ENCODE measurements at regions not wholly inside any gene's neighbourhood (a gene's known extent, or its start where the extent isn't known, plus 50 kb on each side); places are given as distances from the start of the nearest gene placed in this dataset.
"Not testable (repeated sequence)": the region's sequence is repeated elsewhere in the genome, so short reads cannot be mapped to it uniquely, and the experiment has no call there.

DNA sequence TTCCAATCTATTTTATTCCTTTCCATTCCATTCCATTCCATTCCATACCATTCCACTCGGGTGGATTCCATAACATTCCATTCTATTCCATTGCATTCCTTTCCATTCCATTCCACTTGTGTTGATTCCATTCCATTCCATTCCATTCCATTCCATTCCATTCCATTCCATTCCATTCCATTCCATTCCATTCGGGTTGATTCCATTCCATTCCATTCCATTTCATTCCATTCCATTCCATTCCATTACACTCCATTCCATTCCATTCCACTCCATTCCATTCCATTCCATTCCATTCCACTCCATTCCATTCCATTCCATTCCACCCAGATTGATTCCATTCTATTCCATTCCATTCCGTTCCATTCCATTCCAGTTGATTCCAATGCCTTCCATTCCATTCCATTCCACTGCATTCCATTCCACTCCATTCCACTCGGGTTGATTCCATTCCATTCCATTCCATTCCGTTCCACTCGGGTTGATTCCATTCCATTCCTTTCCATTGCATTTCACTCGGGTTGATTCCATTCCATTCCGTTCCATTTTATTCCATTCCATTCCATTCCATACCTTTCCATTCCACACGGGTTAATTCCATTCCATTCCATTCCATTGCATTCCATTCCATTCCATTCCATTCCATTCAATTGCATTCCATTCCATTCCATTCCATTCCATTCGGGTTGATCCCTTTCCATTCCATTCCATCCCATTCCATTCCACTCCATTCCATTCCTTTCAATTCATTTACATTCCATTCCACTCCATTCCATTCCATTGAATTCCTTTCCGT, 168.4 kb downstream of the CWH43 start:
- not testable (repeated sequence) for DNase-seq

DNA sequence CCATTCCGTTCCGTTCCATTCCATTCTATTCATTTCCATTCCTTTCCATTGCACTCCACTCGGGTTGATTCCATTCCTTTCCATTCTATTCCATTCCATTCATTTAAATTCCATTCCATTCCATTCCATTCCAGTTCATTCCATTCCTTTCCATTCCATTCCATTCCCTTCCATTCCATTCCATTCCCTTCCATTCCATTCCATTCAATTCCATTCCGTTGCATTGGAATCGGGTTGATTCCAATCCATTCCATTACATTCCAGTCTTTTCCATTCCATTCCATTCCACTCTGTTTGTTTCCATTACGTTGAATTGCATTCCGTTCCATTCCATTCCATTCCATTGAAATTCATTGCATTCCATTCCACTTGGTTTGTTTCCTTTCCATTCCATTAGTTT, 169.2 kb downstream of the CWH43 start:
- not testable (repeated sequence) for DNase-seq

GRCh38 chr4:49156309-49156708, 170.2 kb downstream of the CWH43 start:
- DNase-seq, result not testable (repeated sequence)

DNA sequence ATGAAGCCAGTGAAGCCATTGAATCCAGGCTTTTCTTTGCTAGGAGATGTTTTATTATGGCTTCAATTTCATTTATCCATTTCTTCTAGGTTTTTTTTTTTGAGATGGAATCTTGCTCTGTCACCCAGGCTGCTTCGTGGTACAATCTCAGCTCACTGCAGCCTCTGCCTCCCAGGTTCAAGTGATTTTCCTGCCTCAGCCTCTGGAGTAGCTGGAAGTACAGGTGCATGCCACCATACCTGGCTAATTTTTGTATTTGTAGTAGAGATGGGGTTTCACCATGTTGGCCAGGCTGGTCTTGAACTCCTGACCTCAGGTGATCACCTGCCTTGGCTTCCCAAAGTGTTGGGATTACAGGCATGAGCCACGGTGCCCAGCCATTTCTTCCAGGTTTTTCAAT, 171.6 kb downstream of the CWH43 start:
- DNase-seq, result not testable (repeated sequence)

GRCh38 chr4:49161111-49161541, 175.1 kb downstream of the CWH43 start:
- not testable (repeated sequence) for DNase-seq

- not testable (repeated sequence) for DNase-seq
Measured at GRCh38 chr4:49164916-49165315, 178.8 kb downstream of the CWH43 start.

- DNase-seq, result not testable (repeated sequence)
Measured at GRCh38 chr4:49177847-49178246, 191.8 kb downstream of the CWH43 start.

- DNase-seq, result not testable (repeated sequence)
Measured at GRCh38 chr4:49181088-49181487, 195.0 kb downstream of the CWH43 start.

- DNase-seq, result not testable (repeated sequence)
Measured at GRCh38 chr4:49211396-49212194, 225.5 kb downstream of the CWH43 start.

- DNase-seq, result not testable (repeated sequence)
Measured at GRCh38 chr4:49213250-49213649, 227.2 kb downstream of the CWH43 start.

DNA sequence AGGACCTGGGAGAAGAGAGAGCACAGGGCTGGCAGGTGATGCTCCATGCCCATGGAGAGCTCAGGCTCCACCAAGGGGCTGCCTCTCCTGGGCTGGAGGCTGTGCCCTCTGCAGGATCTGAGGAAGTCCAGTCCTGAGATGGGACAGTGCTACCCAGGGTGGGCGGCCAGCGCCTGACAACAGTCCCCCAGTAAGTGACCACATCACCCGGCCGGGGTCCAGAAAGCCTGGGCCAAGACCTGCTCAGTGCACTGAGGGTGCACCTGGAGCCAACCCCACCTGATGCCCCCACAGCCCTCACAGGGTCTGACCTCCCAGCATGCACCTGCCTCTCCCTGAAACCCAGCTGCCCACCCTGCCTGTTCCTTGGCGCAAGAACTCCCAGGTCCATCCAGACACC, 227.7 kb downstream of the CWH43 start:
- not testable (repeated sequence) for DNase-seq

GRCh38 chr4:49214453-49215081, 228.5 kb downstream of the CWH43 start:
- DNase-seq, result not testable (repeated sequence)

DNA sequence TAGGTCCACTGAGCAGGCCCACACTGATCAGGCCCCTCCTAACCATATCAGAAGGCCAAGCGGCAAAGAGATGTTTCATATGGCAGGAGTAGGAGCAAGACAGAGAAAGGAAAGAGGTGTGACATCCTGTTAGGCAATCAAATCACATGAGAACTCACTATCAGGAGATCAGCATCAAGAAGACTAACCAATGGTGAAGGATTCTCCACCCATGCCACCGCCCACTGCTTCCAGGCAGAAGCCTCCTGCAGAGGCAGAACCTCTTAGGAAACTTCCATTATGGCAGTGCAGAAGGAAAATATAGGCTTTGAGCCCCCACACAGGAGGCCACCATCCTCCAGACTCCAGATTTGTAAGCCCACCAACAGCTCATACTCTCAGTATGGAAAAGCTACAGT, 229.0 kb downstream of the CWH43 start:
- not testable (repeated sequence) for DNase-seq

- not testable (repeated sequence) for DNase-seq
Measured at GRCh38 chr4:49216606-49217005, 230.5 kb downstream of the CWH43 start.

GRCh38 chr4:49217492-49217891, 231.4 kb downstream of the CWH43 start:
- DNase-seq, result no peak

DNA sequence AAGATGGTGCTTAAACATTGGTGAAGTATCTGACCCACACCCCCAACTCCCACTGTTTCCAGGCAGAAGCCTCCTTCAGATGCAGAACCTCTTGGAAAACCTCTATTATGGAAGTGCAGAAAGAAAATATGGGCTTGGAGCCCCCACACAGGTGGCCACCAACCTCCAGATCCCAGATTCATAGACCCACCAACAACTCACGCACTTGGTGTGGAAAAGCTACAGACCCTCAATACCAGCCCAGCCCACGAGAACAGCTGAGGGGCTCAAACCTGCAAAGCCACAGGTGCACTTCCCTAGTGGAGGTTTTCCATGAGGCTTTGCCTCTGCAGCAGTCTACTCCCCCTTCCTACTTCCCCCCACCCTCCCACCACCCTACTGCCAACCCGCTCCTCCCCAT, 232.0 kb downstream of the CWH43 start:
- DNase-seq, result not testable (repeated sequence)

GRCh38 chr4:49218931-49219330, 232.9 kb downstream of the CWH43 start:
- not testable (repeated sequence) for DNase-seq

DNA sequence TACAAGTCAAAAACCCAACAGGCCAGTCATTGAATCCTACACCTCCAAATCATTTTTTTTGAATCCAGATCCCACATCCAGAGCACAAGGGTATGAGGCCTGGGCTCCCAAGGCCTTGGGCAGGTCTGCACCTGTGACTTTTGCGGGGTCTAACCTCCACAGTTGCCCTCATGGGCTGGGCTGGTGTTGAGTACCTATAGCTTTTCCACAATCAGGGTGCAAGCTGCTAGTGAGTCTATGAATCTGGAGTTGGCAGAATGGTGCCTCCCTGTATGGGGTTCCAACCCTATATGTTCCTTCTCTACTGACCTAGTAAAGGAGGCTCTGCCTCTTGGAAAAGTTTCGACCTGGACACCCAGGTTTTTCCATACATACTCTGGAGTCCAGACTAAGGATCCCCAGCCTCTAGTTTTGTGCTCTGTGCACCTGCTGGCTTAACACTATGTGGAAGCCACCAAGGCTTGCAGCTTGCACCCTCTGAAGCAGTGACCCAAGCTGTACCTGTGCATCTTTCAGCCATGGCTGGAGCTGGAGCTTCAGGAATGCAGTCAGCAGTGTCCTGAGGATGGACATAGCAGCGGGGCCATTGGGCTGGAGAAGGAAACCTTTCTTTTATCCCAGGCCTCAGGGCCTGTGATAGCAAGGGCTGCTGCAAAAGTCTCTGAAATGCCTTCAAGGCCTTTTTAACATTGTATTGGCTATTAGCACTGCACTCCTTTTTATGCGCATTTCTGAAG, 233.6 kb downstream of the CWH43 start:
- not testable (repeated sequence) for DNase-seq

DNA sequence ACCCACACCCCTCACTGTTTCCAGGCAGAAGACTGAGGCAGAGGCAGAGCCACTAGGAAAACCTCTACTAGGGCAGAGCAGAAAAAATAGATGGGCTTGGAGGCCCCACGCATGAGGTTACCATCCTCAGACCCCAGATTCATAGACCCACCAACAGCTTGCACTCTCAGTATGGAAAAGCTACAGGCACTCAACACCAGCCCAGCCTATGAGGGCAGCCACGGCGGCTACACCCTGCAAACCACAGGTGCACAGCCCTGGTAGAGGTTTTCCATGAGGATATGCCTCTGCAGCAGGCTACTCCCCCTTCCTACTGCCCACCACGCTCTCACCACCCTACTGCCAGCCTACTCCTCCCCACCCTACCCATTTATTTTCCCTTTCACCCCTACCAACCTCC, 235.1 kb downstream of the CWH43 start:
- DNase-seq, result no peak

- not testable (repeated sequence) for DNase-seq
Measured at GRCh38 chr4:49222810-49223209, 236.7 kb downstream of the CWH43 start.

- not testable (repeated sequence) for DNase-seq
Measured at GRCh38 chr4:49226216-49226866, 240.3 kb downstream of the CWH43 start.

DNA sequence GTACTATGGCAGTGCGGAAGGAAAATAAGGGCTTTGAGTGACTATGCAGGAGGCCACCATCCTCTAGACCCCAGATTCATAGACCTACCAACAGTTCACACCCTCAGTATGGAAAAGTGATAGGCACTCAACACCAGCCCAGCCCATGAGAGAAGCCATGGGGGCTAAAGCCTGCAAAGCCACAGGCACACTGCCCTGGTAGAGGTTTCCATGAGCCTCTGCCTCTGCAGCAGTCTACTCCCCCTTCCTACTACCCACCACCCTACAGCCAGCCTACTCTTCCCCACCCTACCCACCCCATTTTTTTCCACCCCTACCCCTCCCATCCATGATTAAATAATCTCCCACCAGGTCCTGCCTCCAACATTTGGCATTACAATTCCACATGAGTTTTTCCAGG, 241.9 kb downstream of the CWH43 start:
- DNase-seq, result not testable (repeated sequence)

Data from activated CD4-positive, alpha-beta T cell treated with anti-CD3 and anti-CD28 coated beads, Interleukin-2, amount 50 U/mL, for 1 hour (primary cell).